ENCODE measurements at regions not wholly inside any gene's neighbourhood (a gene's known extent, or its start where the extent isn't known, plus 50 kb on each side); places are given as distances from the start of the nearest gene placed in this dataset.

GRCh38 chr6:3651698-3652229 is 99.7 kb downstream of the PXDC1 start:
- TF ChIP-seq CTCF (conservative IDR thresholded peaks at IDR 0.05; ENCODE audit: low read depth, low read length) (no peak), EZH2 (IDR thresholded peaks at IDR 0.05; ENCODE audit: borderline replicate concordance, low read depth, low read length, poor library complexity, severe bottlenecking) (no peak)
